Testis (tissue), 2 donors: ENCODE measurements at regions not wholly inside any gene's neighbourhood (a gene's known extent, or its start where the extent isn't known, plus 50 kb on each side); places are given as distances from the start of the nearest gene placed in this dataset.

Experiments used
- DNase-seq: peaks from one replicate; pipeline ENCODE4 v3.0.0-alpha.2; 2019
- H3K27ac ChIP-seq, 2 donors: fragments of 200-600 bp; sonication (generic); one replicate each; pipeline ENCODE4 v1.5.1; 2019
- H3K27me3 ChIP-seq: fragments of 200-600 bp; sonication (generic); one replicate; pipeline ENCODE4 v1.5.1; 2019
- H3K36me3 ChIP-seq: fragments of 200-600 bp; sonication (generic); one replicate; pipeline ENCODE4 v1.5.1; 2017; ENCODE audit warnings: low read depth; ENCODE audit errors: missing control alignments
- H3K4me1 ChIP-seq: fragments of 200-600 bp; sonication (generic); one replicate; pipeline ENCODE4 v1.5.1; 2019
- H3K4me3 ChIP-seq, 2 donors: fragments of 200-600 bp; sonication (generic); one replicate each; pipeline ENCODE4 v1.5.1; 2017 to 2019
- H3K9me3 ChIP-seq: fragments of 200-600 bp; sonication (generic); one replicate; pipeline ENCODE4 v1.5.1; 2017
- POLR2A ChIP-seq: fragments of 450-650 bp; IDR thresholded peaks from one replicate; pipeline ENCODE4 v1.6.1; 2017; ENCODE audit warnings: antibody characterized with exemption, mild to moderate bottlenecking, moderate library complexity
- WGBS, 2 donors: methylation state at CpG; one replicate each; pipeline ENCODE4 v1.1.5; 2018; 5-methylcytosine and 5-hydroxymethylcytosine counted together
- intact Hi-C: fragments of 100-400 bp; cut with DNase I; formaldehyde crosslinking; loops from one replicate; pipeline ENCODE4 v1.15.1; 2023; ENCODE audit warnings: low total_unique reads
- TF ChIP-seq, protein P1 (sequence below), 3 experiments: fragments of 450-650 bp in 2 of 3; fragments of 200-600 bp in 1 of 3; sonication (generic) in 1 of 3; IDR thresholded peaks; one replicate each; pipeline ENCODE4 v1.5.1; 2016 to 2019; ENCODE audit warnings: antibody characterized with exemption in 3 of 3, mild to moderate bottlenecking in 2 of 3, moderate library complexity in 1 of 3

DNA sequence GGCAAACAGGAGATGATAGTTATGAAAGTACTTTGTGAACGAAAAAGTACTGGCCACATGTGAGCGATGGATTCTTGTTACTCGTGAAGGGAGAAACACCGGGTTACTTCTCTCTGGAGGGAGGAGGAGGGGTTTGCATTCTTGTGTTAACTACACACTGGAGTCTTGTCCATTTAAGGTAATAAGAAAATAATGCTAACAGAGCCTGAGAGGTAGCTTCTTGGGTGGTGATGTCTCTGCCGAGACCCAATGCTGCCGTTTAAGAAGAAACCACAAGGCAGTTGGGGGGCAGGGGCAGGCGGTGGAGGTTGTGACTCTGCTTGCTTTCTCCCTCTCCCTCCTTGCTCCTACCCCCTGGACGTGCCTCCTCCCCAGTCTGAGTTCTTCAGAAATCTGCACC lies 100.9 kb upstream of the ROPN1 start:
- Histone ChIP-seq H3K9me3 (no peaks in the 10 kb centered on the region), H3K4me1 (peaks cover 30% of the 10 kb centered on the region), H3K4me3 (no peak overlapping the region), H3K36me3 (no peaks in the 10 kb centered on the region), H3K27me3 (no peaks in the 10 kb centered on the region), H3K27ac (peak overlapping the region; percentile 50 to 69)
- no peak for DNase-seq
- intact Hi-C loops, result no loop called here
- TF ChIP-seq, protein P1, sequence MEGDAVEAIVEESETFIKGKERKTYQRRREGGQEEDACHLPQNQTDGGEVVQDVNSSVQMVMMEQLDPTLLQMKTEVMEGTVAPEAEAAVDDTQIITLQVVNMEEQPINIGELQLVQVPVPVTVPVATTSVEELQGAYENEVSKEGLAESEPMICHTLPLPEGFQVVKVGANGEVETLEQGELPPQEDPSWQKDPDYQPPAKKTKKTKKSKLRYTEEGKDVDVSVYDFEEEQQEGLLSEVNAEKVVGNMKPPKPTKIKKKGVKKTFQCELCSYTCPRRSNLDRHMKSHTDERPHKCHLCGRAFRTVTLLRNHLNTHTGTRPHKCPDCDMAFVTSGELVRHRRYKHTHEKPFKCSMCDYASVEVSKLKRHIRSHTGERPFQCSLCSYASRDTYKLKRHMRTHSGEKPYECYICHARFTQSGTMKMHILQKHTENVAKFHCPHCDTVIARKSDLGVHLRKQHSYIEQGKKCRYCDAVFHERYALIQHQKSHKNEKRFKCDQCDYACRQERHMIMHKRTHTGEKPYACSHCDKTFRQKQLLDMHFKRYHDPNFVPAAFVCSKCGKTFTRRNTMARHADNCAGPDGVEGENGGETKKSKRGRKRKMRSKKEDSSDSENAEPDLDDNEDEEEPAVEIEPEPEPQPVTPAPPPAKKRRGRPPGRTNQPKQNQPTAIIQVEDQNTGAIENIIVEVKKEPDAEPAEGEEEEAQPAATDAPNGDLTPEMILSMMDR (IDR thresholded peaks at IDR 0.05), result no peak
- TF ChIP-seq POLR2A, result no peak
- WGBS, 2 donors, result 69 to 70% methylated on average over 8 of the region's 8 CpGs

DNA sequence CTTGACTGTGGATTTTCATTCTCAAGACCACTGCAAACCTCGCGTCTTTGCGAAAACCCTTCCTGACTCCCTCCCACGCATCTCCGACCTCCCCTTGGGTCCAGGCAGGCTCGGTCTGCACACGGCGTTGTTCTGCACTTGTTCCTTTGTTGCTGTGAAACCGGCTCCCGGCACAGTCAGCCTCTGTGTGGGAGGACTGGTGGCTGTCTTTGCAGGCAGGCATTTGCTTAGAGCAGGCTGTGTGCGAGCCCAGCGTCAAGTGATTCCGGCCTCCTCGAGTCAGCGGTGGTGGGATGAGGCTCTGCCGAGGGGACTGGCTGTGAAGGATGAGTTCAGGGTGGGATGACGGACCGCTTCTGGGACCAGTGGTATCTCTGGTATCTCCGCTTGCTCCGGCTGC lies 102.6 kb upstream of the ROPN1 start:
- no peaks in the 10 kb centered on the region for H3K36me3 ChIP-seq
- 24 to 26% methylated on average over 20 of the region's 20 CpGs for WGBS, 2 donors
- H3K27me3 ChIP-seq, result no peaks in the 10 kb centered on the region
- peak overlapping the region in 1 of 2 donors; percentile 18 for H3K4me3 ChIP-seq
- intact Hi-C loops, result no loop called here
- peak overlapping the region in 1 of 2 donors; percentile 36 for H3K27ac ChIP-seq
- DNase-seq, result peak; percentile 80
- H3K9me3 ChIP-seq, result no peaks in the 10 kb centered on the region
- peaks cover 30% of the 10 kb centered on the region for H3K4me1 ChIP-seq
- TF ChIP-seq POLR2A, result no peak
- TF ChIP-seq, protein P1 (IDR thresholded peaks at IDR 0.05), result no peak

DNA sequence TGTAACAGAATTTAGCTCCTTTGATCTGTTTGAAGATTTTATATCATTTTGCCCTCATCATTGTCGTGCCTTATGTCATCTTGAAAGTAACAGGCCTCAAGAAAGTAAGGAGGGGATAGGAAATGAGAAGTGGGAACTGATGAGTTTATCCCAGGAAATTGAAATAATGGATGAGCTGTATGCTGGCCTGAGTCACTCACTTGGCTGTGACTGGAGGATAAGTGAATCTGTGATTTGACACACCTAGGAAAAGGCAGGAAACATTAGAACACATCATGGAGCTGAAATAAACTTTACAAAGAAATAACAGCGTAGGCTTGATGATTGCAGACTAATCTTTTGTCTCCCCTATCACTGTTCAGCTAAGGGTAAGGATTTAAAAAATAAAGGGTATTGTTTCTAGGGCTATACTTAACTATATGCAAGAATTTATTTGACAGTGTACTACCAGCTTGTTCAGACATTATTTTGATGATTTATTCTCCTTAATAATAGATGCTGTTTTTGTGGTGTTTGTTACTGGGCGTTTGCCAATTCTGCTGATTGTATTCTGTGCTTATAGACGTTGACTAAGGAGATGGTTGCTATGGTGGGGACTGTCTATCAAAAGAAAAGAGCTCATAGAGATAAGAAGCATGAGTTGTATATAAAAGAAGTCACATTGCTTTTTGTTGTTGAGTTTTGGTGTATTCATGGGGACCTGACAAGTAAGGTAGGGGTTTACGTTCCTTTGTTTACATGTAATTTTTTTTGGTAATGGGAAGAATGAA lies 105.6 kb upstream of the ROPN1 start:
- H3K27ac ChIP-seq, result no peak overlapping the region
- H3K36me3 ChIP-seq, result no peaks in the 10 kb centered on the region
- 67 to 76% methylated on average over 5 of the region's 5 CpGs for WGBS, 2 donors
- H3K4me3 ChIP-seq, result no peak overlapping the region
- no peaks in the 10 kb centered on the region for H3K9me3 ChIP-seq
- no peak for TF ChIP-seq POLR2A
- TF ChIP-seq, protein P1 (IDR thresholded peaks at IDR 0.05), result no peak
- intact Hi-C loops, result no loop called here
- H3K27me3 ChIP-seq, result no peaks in the 10 kb centered on the region
- DNase-seq, result no peak
- peaks cover 19% of the 10 kb centered on the region for H3K4me1 ChIP-seq

DNA sequence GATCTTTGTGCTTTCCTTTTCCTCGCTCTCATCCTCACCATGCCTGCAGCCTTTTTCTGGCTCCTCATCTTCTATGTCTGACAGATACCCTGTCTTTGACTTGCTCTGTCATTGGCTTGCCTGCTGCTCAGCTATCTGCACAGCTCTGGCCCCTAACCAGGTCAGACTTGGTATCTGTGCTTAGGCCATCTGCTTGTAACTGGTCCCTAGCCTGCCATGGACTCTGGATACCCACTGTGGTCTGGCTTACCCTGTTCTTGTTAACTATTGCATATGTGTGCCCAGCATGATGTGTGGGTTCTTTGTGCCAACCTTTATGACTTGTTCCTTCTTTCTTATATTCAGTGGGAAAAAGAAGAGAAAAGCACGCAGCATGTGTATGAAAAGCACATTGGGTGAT lies 109.7 kb upstream of the ROPN1 start:
- intact Hi-C loops, result no loop called here
- no peaks in the 10 kb centered on the region for H3K4me1 ChIP-seq
- H3K9me3 ChIP-seq, result no peaks in the 10 kb centered on the region
- H3K27me3 ChIP-seq, result no peaks in the 10 kb centered on the region
- TF ChIP-seq, protein P1 (IDR thresholded peaks at IDR 0.05), result no peak
- no peak for TF ChIP-seq POLR2A
- H3K27ac ChIP-seq, result no peak overlapping the region
- DNase-seq, result no peak
- H3K36me3 ChIP-seq, result no peaks in the 10 kb centered on the region
- 90 to 91% methylated on average over 2 of the region's 2 CpGs for WGBS, 2 donors
- H3K4me3 ChIP-seq, result no peak overlapping the region
